ENCODE measurements at regions not wholly inside any gene's neighbourhood (a gene's known extent, or its start where the extent isn't known, plus 50 kb on each side); places are given as distances from the start of the nearest gene placed in this dataset.
"Not testable (repeated sequence)": the region's sequence is repeated elsewhere in the genome, so short reads cannot be mapped to it uniquely, and the experiment has no call there.

DNA sequence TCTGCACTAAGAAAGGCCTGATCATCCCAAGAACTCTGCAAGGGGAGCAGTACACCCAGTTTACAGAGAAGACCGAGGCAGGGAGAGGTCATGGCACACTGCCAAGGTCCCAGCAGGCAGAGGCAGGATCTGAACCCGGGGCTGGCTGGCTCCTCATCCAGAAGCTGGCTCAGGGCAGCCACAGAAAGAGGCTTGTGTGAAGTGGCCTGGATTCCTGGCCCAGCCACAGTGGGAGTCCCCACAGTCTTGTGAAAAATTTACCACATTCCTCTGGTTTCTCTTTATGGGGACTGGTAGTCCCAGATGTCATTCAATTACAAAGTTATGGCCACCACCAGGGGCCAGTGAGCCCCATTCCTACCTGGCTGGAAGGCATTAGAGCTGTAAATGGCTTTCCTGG, 440.5 kb downstream of the MIAT start:
- no peak for DNase-seq (ENCODE audit: low read depth)

- DNase-seq (ENCODE audit: low read depth): no peak
Measured at GRCh38 chr22:27099946-27100722, 442.7 kb downstream of the MIAT start.

- no peak for DNase-seq (ENCODE audit: low read depth)
Measured at GRCh38 chr22:27100789-27101188, 443.4 kb downstream of the MIAT start.

DNA sequence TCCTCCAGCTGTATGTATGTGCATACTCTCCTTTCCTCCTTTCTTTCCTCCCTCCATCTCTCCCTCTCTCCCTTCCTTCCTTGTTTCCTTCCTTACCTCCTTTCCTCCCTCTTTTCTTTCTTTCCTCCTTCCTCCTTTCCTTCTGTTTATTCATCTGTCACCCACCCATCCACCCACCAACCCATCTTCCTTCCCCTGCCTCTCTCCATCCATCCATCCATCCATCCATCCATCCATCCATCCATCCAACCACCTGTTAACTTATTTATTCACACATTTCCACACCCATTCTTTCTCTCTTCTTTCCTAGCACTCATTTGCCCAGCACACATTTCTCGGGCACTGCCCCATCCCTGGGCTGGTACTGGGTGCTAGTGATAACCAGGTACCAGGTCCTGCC, 443.9 kb downstream of the MIAT start:
- DNase-seq (ENCODE audit: low read depth): no peak

- DNase-seq (ENCODE audit: low read depth): no peak
Measured at GRCh38 chr22:27104449-27104848, 447.1 kb downstream of the MIAT start.

- no peak for DNase-seq (ENCODE audit: low read depth)
Measured at GRCh38 chr22:27105142-27106025, 448.0 kb downstream of the MIAT start.

- no peak for DNase-seq (ENCODE audit: low read depth)
Measured at GRCh38 chr22:27106985-27107384, 449.6 kb downstream of the MIAT start.

DNA sequence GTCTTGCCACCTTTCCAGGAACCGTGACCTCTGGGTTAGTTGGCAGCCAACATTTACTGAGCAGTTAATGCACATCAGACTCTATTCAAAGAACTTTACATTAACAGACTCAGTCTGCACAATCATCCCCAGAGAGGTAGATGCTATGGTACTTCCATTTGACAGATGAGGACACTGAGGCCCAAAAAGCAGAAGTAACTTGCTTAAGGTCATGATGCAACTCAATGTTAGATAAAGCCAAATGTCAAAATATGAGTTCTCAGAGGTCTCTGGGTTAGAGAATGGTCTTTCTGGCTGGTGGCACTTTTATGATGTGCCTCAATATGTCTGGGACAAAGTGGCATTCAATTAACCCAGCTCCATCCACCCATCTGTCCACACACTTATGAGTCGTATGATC, 450.0 kb downstream of the MIAT start:
- DNase-seq (ENCODE audit: low read depth): no peak

- DNase-seq (ENCODE audit: low read depth): no peak
Measured at GRCh38 chr22:27107824-27108223, 450.4 kb downstream of the MIAT start.

- no peak for DNase-seq (ENCODE audit: low read depth)
Measured at GRCh38 chr22:27108425-27109114, 451.2 kb downstream of the MIAT start.

- DNase-seq (ENCODE audit: low read depth): not testable (repeated sequence)
Measured at GRCh38 chr22:27109406-27109805, 452.0 kb downstream of the MIAT start.

- DNase-seq (ENCODE audit: low read depth): no peak
Measured at GRCh38 chr22:27110665-27111451, 453.5 kb downstream of the MIAT start.

DNA sequence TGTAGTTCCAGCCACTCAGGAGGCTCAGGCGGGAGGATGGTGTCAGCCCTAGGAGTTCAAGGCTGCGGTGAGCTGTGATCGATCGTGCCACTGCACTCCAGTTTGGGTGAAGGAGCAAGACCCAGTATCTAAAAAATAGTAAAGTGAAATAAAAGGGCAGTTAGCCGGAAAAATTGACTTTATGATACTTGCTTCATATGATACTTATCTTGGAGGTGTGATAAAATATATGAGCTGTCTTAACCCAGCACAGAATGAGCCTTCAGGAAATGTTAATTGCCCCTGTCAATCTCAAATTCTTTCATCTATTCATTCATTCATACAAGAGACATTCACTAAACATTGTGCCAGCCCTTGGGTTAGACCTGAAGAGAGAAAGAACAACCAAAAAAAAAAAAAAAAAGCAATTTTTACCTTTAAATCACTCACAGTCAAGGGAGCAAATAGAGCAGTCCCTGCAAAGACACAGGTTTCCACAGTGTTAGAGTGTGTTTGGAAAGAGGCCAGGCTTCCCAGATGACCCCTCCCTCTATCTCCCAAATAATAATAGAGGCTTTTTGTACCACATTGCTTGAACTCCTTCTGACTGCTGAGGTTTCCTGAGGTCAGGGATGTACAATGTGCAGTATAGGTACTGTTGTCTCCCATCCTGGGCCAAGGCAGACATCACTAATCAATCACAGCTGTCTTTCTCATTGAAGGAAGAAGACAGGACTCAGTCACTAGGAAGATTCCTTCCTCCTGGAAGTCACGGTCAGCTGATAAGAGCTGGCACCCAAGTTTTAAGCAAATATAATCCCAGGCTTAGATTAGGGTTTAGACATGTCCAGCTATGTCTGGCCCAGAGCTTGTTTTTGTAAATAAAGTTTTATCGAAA, 454.6 kb downstream of the MIAT start:
- no peak for DNase-seq (ENCODE audit: low read depth)

DNA sequence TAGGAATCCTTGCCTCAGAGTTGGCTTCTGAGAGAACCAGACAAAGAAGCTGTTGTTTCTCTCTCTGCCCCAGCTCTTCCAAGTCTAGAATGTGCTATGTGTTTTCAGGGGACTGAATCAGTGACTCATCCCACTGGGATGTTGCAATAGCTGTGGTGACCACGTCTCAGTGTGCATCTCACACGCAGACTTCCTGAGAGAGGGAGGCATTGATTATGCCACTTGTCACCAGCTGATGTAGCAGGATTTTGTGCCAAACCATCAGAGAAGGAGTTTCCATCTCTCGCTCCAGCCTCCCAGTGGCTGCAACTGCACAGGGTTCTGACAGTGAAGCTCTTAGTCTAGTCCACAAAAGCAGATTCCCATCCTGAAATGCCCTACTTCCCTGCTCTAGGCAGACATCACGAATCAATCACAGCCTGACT, 455.8 kb downstream of the MIAT start:
- DNase-seq (ENCODE audit: low read depth): no peak

DNA sequence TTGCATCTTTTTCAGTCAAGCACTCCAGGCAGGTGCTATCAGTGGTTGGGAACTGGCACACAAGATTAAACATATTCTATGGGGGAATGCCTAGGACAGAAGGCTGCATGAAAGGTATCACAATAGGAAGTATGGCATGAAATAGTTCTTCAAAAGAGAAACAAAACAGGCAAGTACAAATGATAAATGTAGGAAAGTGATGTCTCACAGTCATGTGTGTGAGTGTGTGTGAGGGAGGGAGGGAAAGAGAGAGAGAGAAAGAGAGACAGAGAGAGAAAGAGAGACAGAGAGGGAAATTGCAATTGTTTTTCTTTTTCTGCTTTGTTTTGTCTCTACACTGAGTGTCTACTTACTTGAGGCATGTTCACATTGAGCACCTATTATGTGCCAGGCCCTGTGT, 456.3 kb downstream of the MIAT start:
- no peak for DNase-seq (ENCODE audit: low read depth)

DNA sequence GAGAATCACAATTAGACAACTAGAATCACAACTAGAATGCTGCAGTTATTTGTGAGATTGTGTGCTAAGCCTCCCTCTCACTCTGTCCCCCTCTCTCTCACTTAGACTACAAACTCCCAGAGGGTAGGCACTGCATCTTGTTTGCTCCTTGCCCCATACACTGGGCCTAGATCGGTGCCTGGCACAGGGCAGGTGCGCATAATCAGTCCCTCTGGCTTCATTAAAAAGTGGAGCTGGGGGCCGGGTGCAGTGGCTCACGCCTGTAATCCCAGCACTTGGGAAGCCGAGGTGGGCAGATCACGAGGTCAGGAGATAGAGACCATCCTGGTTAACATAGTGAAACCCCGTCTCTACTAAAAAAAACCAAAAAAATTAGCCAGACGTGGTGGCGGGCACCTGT, 456.8 kb downstream of the MIAT start:
- DNase-seq (ENCODE audit: low read depth): no peak

GRCh38 chr22:27115410-27115809, 458.0 kb downstream of the MIAT start:
- DNase-seq (ENCODE audit: low read depth): no peak

- DNase-seq (ENCODE audit: low read depth): no peak
Measured at GRCh38 chr22:27115816-27116256, 458.4 kb downstream of the MIAT start.

DNA sequence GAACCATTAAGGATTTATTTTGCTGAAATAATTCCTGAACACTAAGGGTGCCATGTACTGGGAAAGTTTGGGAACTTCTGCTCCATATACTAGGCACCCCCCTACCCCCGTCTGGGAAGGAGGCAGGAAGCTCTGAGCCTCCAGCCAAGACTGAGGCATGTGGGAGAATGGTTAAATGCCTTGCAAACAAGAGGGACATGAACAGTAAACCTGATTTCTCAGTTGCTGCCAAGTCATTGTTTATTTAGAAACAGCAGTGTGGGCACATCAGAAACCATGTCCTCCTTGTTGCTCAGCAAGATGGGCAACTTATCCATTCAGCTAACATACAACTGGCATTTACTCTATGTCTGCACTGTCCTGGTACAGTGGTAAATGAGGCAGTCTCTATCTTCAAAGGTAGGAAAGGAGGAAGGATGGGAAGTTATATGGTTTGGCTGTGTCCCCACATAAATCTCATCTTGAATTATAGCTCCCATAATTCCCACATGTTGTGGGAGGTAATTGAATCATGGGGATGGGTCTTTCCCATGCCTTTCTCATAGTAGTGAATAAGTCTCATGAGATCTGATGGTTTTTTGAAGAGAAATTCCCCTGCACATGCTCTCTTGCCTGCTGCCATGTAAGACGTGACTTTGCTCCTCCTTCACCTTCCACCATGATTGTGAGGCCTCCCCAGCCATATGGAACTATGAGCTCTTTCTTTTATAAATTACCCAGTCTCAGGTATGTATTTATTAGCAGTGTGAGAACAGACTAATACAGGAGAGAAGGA, 459.1 kb downstream of the MIAT start:
- DNase-seq (ENCODE audit: low read depth): no peak

- DNase-seq (ENCODE audit: low read depth): no peak
Measured at GRCh38 chr22:27120036-27120435, 462.6 kb downstream of the MIAT start.

All from stimulated activated CD8-positive, alpha-beta memory T cell treated with anti-CD3 and anti-CD28 coated beads, Interleukin-7, amount 100 ng/mL, for 24 hours (primary cell).